WTC11 (cell line): ENCODE measurements at regions not wholly inside any gene's neighbourhood (a gene's known extent, or its start where the extent isn't known, plus 50 kb on each side); places are given as distances from the start of the nearest gene placed in this dataset.

Experiments
- ESRRA ChIP-seq: sonication (generic); formaldehyde crosslinking; IDR thresholded peaks from 2 replicates; pipeline ENCODE4 v1.8.1; 2022; ENCODE audit warnings: mild to moderate bottlenecking, missing genetic modification reagents, borderline replicate concordance
- JUN ChIP-seq: sonication (generic); formaldehyde crosslinking; IDR thresholded peaks from 2 replicates; pipeline ENCODE4 v1.8.0; 2023; ENCODE audit warnings: mild to moderate bottlenecking, missing genetic modification reagents
- TEAD4 ChIP-seq: sonication (generic); formaldehyde crosslinking; IDR thresholded peaks from 2 replicates; pipeline ENCODE4 v1.8.0; 2022; ENCODE audit warnings: mild to moderate bottlenecking, missing genetic modification reagents
- TP53 ChIP-seq: sonication (generic); formaldehyde crosslinking; IDR thresholded peaks from 2 replicates; pipeline ENCODE4 v1.8.1; 2023; ENCODE audit warnings: mild to moderate bottlenecking, missing genetic modification reagents
- ZBTB21 ChIP-seq: sonication (generic); formaldehyde crosslinking; IDR thresholded peaks from 2 replicates; pipeline ENCODE4 v1.8.1; 2023; ENCODE audit warnings: mild to moderate bottlenecking, missing genetic modification reagents, borderline replicate concordance
- ZBTB43 ChIP-seq: sonication (generic); formaldehyde crosslinking; IDR thresholded peaks from 2 replicates; pipeline ENCODE4 v1.8.1; 2023; ENCODE audit warnings: mild to moderate bottlenecking, missing genetic modification reagents
- ZNF121 ChIP-seq: sonication (generic); formaldehyde crosslinking; IDR thresholded peaks from 2 replicates; pipeline ENCODE4 v1.8.0; 2023; ENCODE audit warnings: missing genetic modification reagents
- ZNF138 ChIP-seq: sonication (generic); formaldehyde crosslinking; conservative IDR thresholded peaks from 2 replicates; pipeline ENCODE4 v1.8.1; 2022; ENCODE audit warnings: mild to moderate bottlenecking, moderate library complexity, missing genetic modification reagents
- TF ChIP-seq, protein P1 (sequence below): fragments of 200-600 bp; IDR thresholded peaks from 2 replicates; pipeline ENCODE4 v1.8.0; 2022; ENCODE audit warnings: antibody characterized with exemption
- TF ChIP-seq, protein P2 (sequence below): sonication (generic); formaldehyde crosslinking; IDR thresholded peaks from 2 replicates; pipeline ENCODE4 v1.8.1; 2023; ENCODE audit warnings: mild to moderate bottlenecking, missing genetic modification reagents, moderate library complexity
- TF ChIP-seq, protein P3 (sequence below): sonication (generic); formaldehyde crosslinking; IDR thresholded peaks from 2 replicates; pipeline ENCODE4 v1.8.0; 2022; ENCODE audit warnings: mild to moderate bottlenecking, missing genetic modification reagents
- TF ChIP-seq, protein P4 (sequence below): sonication (generic); formaldehyde crosslinking; IDR thresholded peaks from 2 replicates; pipeline ENCODE4 v1.8.1; 2023; ENCODE audit warnings: mild to moderate bottlenecking, moderate library complexity, missing genetic modification reagents

- TF ChIP-seq, protein P1, sequence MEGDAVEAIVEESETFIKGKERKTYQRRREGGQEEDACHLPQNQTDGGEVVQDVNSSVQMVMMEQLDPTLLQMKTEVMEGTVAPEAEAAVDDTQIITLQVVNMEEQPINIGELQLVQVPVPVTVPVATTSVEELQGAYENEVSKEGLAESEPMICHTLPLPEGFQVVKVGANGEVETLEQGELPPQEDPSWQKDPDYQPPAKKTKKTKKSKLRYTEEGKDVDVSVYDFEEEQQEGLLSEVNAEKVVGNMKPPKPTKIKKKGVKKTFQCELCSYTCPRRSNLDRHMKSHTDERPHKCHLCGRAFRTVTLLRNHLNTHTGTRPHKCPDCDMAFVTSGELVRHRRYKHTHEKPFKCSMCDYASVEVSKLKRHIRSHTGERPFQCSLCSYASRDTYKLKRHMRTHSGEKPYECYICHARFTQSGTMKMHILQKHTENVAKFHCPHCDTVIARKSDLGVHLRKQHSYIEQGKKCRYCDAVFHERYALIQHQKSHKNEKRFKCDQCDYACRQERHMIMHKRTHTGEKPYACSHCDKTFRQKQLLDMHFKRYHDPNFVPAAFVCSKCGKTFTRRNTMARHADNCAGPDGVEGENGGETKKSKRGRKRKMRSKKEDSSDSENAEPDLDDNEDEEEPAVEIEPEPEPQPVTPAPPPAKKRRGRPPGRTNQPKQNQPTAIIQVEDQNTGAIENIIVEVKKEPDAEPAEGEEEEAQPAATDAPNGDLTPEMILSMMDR, result no peak
- no peak for TF ChIP-seq ZBTB43 (CRISPR knock-in tag)
- TF ChIP-seq, protein P2, sequence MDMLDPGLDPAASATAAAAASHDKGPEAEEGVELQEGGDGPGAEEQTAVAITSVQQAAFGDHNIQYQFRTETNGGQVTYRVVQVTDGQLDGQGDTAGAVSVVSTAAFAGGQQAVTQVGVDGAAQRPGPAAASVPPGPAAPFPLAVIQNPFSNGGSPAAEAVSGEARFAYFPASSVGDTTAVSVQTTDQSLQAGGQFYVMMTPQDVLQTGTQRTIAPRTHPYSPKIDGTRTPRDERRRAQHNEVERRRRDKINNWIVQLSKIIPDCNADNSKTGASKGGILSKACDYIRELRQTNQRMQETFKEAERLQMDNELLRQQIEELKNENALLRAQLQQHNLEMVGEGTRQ, result no peak
- TF ChIP-seq, protein P3, sequence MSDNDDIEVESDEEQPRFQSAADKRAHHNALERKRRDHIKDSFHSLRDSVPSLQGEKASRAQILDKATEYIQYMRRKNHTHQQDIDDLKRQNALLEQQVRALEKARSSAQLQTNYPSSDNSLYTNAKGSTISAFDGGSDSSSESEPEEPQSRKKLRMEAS (CRISPR knock-in tag), result no peak
- no peak for TF ChIP-seq JUN (CRISPR knock-in tag)
- no peak for TF ChIP-seq TP53 (CRISPR knock-in tag)
- TF ChIP-seq, protein P4, sequence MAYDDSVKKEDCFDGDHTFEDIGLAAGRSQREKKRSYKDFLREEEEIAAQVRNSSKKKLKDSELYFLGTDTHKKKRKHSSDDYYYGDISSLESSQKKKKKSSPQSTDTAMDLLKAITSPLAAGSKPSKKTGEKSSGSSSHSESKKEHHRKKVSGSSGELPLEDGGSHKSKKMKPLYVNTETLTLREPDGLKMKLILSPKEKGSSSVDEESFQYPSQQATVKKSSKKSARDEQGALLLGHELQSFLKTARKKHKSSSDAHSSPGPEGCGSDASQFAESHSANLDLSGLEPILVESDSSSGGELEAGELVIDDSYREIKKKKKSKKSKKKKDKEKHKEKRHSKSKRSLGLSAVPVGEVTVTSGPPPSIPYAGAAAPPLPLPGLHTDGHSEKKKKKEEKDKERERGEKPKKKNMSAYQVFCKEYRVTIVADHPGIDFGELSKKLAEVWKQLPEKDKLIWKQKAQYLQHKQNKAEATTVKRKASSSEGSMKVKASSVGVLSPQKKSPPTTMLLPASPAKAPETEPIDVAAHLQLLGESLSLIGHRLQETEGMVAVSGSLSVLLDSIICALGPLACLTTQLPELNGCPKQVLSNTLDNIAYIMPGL (CRISPR knock-in tag), result no peak
- no peak for TF ChIP-seq ESRRA (CRISPR knock-in tag)
- TF ChIP-seq ZBTB21, result no peak
- no peak for TF ChIP-seq ZNF138 (CRISPR knock-in tag)
- TF ChIP-seq TEAD4 (CRISPR knock-in tag), result no peak
- no peak for TF ChIP-seq ZNF121
These were observed 328.0 kb downstream of the NAF1 start for GRCh38 chr4:162838671-162839070.
